Transverse colon (tissue), 4 donors: ENCODE measurements at regions not wholly inside any gene's neighbourhood (a gene's known extent, or its start where the extent isn't known, plus 50 kb on each side); places are given as distances from the start of the nearest gene placed in this dataset.
"Not testable (repeated sequence)": the region's sequence is repeated elsewhere in the genome, so short reads cannot be mapped to it uniquely, and the experiment has no call there.

Experiments
- DNase-seq: peaks from one replicate; pipeline ENCODE4 v3.0.0-alpha.2; 2019
- H3K27ac ChIP-seq, 4 donors: fragments of 200-600 bp; sonication (generic); 2 replicates each; pipeline ENCODE4 v1.5.1; 2016 to 2018; ENCODE audit warnings: inconsistent platforms in 4 of 4
- H3K27me3 ChIP-seq: fragments of 200-600 bp; sonication (generic); 2 replicates; pipeline ENCODE4 v1.5.1; 2017; ENCODE audit warnings: inconsistent platforms
- H3K36me3 ChIP-seq, 4 donors: fragments of 200-600 bp; sonication (generic); 2 replicates each; pipeline ENCODE4 v1.5.1; 2017 to 2019; ENCODE audit warnings: inconsistent platforms in 4 of 4
- H3K4me1 ChIP-seq, 4 donors: fragments of 200-600 bp; sonication (generic); 2 replicates each; pipeline ENCODE4 v1.5.1; 2017 to 2020; ENCODE audit warnings: inconsistent platforms in 4 of 4
- H3K4me3 ChIP-seq, 4 donors: fragments of 200-600 bp; sonication (generic); 1 replicate in 1 of 4; 2 replicates in 3 of 4; pipeline versions ENCODE4 v1.5.1 to v1.6.1; 2017 to 2019; ENCODE audit warnings: inconsistent platforms in 4 of 4
- H3K9me3 ChIP-seq, 2 donors: fragments of 200-600 bp; sonication (generic); 2 replicates each; pipeline ENCODE4 v1.5.1; 2017 to 2019; ENCODE audit warnings: inconsistent platforms in 2 of 2
- CTCF ChIP-seq, 5 experiments: fragments of 200-600 bp in 3 of 5; fragments of 450-650 bp in 2 of 5; sonication (generic) in 3 of 5; IDR thresholded peaks; 1 replicate in 2 of 5; 2 replicates in 3 of 5; pipeline ENCODE4 v1.5.1; 2016 to 2017; ENCODE audit warnings: antibody characterized with exemption in 5 of 5, inconsistent platforms in 3 of 5, mild to moderate bottlenecking in 2 of 5, moderate library complexity in 1 of 5
- EP300 ChIP-seq: sonication (generic); formaldehyde crosslinking; IDR thresholded peaks from one replicate; pipeline ENCODE4 v1.6.1; 2017; ENCODE audit warnings: antibody characterized with exemption, low read depth
- POLR2A ChIP-seq: fragments of 450-650 bp; IDR thresholded peaks from one replicate; pipeline ENCODE4 v1.6.1; 2016; ENCODE audit warnings: antibody characterized with exemption, mild to moderate bottlenecking, moderate library complexity
- POLR2AphosphoS5 ChIP-seq, 3 donors: sonication (generic); formaldehyde crosslinking; IDR thresholded peaks; one replicate each; pipeline ENCODE4 v1.6.1; 2016; ENCODE audit warnings: antibody characterized with exemption in 3 of 3
- WGBS, 2 donors: methylation state at CpG; one replicate each; pipeline ENCODE4 v1.1.5; 2018; ENCODE audit warnings: low coverage in 1 of 2; 5-methylcytosine and 5-hydroxymethylcytosine counted together
- in situ Hi-C, 4 donors: fragments of 200-750 bp; cut with MboI; loops; one replicate each; pipeline versions ENCODE4 v1.15.0 to v1.15.1; 2017; ENCODE audit warnings: low sequenced_read_pairs in 3 of 4, low pct_ligation_motif_present in 1 of 4, low pct_unique_long_range_greater_than_20kb in 1 of 4
- intact Hi-C: fragments of 100-400 bp; cut with DNase I; formaldehyde crosslinking; loops from one replicate; pipeline ENCODE4 v1.15.1; 2023; ENCODE audit warnings: low total_unique reads

DNA sequence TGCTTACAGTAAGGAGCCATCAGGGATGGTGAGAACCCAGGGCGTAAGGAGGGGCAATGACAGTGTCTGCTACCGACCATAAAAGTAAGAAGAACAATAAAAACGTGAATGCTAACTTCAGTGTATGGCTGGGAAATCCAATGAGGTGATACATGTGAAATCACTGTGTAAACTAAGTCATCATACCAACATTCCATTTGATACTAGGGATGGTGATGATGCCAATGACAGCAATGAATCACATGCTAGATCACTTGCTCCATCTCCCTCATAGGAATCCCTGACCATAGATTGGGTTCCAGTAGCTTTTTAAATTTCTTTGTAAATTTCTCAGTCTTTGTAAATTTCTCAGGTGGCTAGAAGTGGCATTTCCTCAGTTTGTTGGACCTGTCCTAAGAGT is 146.3 kb downstream of the SMIM20 start:
- TF ChIP-seq EP300 = no peak
- TF ChIP-seq POLR2A = no peak
- no peak for TF ChIP-seq POLR2AphosphoS5 (IDR thresholded peaks at IDR 0.05)
- TF ChIP-seq CTCF (IDR thresholded peaks at IDR 0.05) = no peak
- intact Hi-C loops (no loop called here), in situ Hi-C loops (loop anchor here in 1 of 4 donors (25.0 kb wide), 1 partner anchor 352 kb away; no protein-coding TSS in a partner anchor)
- no peaks in the 10 kb centered on the region for H3K9me3 ChIP-seq
- no peak overlapping the region for H3K27ac ChIP-seq
- no peaks in the 10 kb centered on the region for H3K4me1 ChIP-seq
- DNase-seq = no peak
- no peak overlapping the region for H3K4me3 ChIP-seq
- WGBS, 2 donors = 67 to 74% methylated on average over 3 of the region's 3 CpGs
- no peaks in the 10 kb centered on the region for H3K27me3 ChIP-seq
- H3K36me3 ChIP-seq = no peaks in the 10 kb centered on the region

DNA sequence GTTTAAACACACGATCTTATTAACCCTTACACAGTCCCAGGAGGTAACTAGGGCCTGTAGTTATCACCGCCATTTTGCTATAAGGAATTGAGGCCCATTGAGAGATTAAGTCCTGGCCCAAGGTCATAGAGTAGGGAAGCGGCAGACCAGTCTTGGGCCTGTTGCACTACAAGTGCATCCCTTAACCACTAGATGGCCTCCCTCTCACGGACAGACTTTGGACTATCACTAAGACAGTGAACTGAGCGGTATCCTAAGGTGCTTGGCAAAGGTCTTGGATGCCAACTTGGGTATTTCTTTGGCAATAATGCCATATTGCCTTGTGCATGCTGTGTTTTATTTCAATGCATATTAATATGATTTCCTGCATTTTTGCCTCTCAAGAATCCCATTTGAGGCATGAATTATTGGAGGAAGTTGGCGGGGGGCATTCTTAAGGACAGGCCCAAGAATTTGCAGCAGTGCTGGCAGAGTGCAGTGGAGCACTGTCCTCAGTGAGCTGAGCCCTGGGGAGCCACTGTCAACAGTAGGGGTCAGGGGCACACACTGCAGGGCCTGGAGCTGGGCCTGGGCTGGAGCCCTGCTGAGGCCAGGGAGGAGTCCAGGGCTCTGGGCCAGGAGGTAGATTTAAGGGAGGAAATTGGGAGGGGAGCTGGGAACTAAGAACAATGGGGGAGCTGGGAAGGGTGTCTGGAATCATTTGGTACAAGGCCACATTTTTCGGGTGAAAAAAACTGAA is 147.4 kb downstream of the SMIM20 start:
- no peak for DNase-seq
- 70 to 73% methylated on average over 2 to 7 of the region's 7 CpGs for WGBS, 2 donors
- TF ChIP-seq EP300 (no peak), POLR2A (no peak), POLR2AphosphoS5 (IDR thresholded peaks at IDR 0.05) (no peak), CTCF (IDR thresholded peaks at IDR 0.05) (peak; percentile 33 to 48 (median 44))

GRCh38 chr4:26062215-26062614 is 148.2 kb downstream of the SMIM20 start:
- H3K27ac ChIP-seq = no peak overlapping the region
- H3K4me1 ChIP-seq = no peaks in the 10 kb centered on the region
- no peak for TF ChIP-seq POLR2A
- no peak for TF ChIP-seq CTCF (IDR thresholded peaks at IDR 0.05)
- no peak for TF ChIP-seq POLR2AphosphoS5 (IDR thresholded peaks at IDR 0.05)
- no peak for TF ChIP-seq EP300
- no peaks in the 10 kb centered on the region for H3K27me3 ChIP-seq
- no peak overlapping the region for H3K4me3 ChIP-seq
- 49 to 50% methylated on average over 2 of the region's 2 CpGs for WGBS, 2 donors
- intact Hi-C loops (no loop called here), in situ Hi-C loops (loop anchor here in 1 of 4 donors (25.0 kb wide), 1 partner anchor 350 kb away; no protein-coding TSS in a partner anchor)
- H3K9me3 ChIP-seq = no peaks in the 10 kb centered on the region
- no peak for DNase-seq
- H3K36me3 ChIP-seq = no peaks in the 10 kb centered on the region

More for the DNA sequence above, 147.4 kb downstream of the SMIM20 start:
- intact Hi-C loops = no loop called here
- Histone ChIP-seq H3K4me1 (no peaks in the 10 kb centered on the region), H3K27me3 (no peaks in the 10 kb centered on the region), H3K27ac (no peak overlapping the region), H3K9me3 (no peaks in the 10 kb centered on the region), H3K4me3 (no peak overlapping the region), H3K36me3 (no peaks in the 10 kb centered on the region)
- in situ Hi-C loops = loop anchor here in 1 of 4 donors (25.0 kb wide), 1 partner anchor 351 kb away; no protein-coding TSS in a partner anchor

- H3K27me3 ChIP-seq, H3K4me1 ChIP-seq, intact Hi-C loops, H3K4me3 ChIP-seq, DNase-seq, H3K27ac ChIP-seq, H3K36me3 ChIP-seq, H3K9me3 ChIP-seq: not testable (repeated sequence)
- WGBS, 2 donors = 95% methylated on average over 29 of the region's 34 CpGs; no CpG with 5 or more reads in 1 of the 2 donors
- in situ Hi-C loops = loop anchor here in 1 of 4 donors (25.0 kb wide), 1 partner anchor 348 kb away; no protein-coding TSS in a partner anchor
Measured at GRCh38 chr4:26064009-26064408, 150.0 kb downstream of the SMIM20 start.
